Esophagus (tissue), 2 donors: ENCODE measurements at regions not wholly inside any gene's neighbourhood (a gene's known extent, or its start where the extent isn't known, plus 50 kb on each side); places are given as distances from the start of the nearest gene placed in this dataset.
"Not testable (repeated sequence)": the region's sequence is repeated elsewhere in the genome, so short reads cannot be mapped to it uniquely, and the experiment has no call there.

ENCODE experiments used
- H3K27ac ChIP-seq, 2 donors: one replicate each; pipeline ENCODE4 v1.5.1; 2013; ENCODE audit warnings: low read depth in 2 of 2, mild to moderate bottlenecking in 2 of 2, inconsistent platforms in 1 of 2, low read length in 1 of 2, moderate library complexity in 1 of 2
- H3K27me3 ChIP-seq, 2 donors: one replicate each; pipeline ENCODE4 v1.6.1; 2013; ENCODE audit warnings: low read length in 2 of 2, control low read depth in 1 of 2, mild to moderate bottlenecking in 1 of 2; ENCODE audit not compliant: insufficient read depth in 2 of 2, control insufficient read depth in 1 of 2
- H3K36me3 ChIP-seq, 2 donors: one replicate each; pipeline ENCODE4 v1.6.1; 2013; ENCODE audit warnings: low read length in 1 of 2; ENCODE audit not compliant: control insufficient read depth in 2 of 2, insufficient read depth in 2 of 2
- H3K4me1 ChIP-seq, 2 donors: one replicate each; pipeline ENCODE4 v1.6.1; 2013; ENCODE audit warnings: low read length in 1 of 2; ENCODE audit not compliant: control insufficient read depth in 2 of 2, insufficient read depth in 2 of 2
- H3K4me3 ChIP-seq, 2 donors: one replicate each; pipeline ENCODE4 v1.5.1; 2013; ENCODE audit warnings: low read length in 2 of 2, mild to moderate bottlenecking in 2 of 2, low read depth in 1 of 2, moderate library complexity in 1 of 2
- H3K9me3 ChIP-seq, 2 donors: one replicate each; pipeline ENCODE4 v1.6.1; 2013; ENCODE audit warnings: mild to moderate bottlenecking in 2 of 2, low read depth in 1 of 2, low read length in 1 of 2, moderate library complexity in 1 of 2; ENCODE audit not compliant: control insufficient read depth in 2 of 2, insufficient read depth in 1 of 2
- WGBS, 2 donors: extraction: QIAGEN DNeasy Blood & Tissue Kit; methylation state at CpG; one replicate each; pipeline ENCODE4 v1.1.7; 2013; 5-methylcytosine and 5-hydroxymethylcytosine counted together
- donor health status: healthy with polysubstance abuse.
- donor health status: Bipolar disorder and iron deficiency.

- no peaks in the 10 kb centered on the region for H3K9me3 ChIP-seq
- H3K4me1 ChIP-seq = no peaks in the 10 kb centered on the region
- H3K4me3 ChIP-seq = no peak overlapping the region
- no peak overlapping the region for H3K27ac ChIP-seq
- no peaks in the 10 kb centered on the region for H3K36me3 ChIP-seq
- 84 to 89% methylated on average over 2 of the region's 2 CpGs for WGBS, 2 donors
- H3K27me3 ChIP-seq = no peaks in the 10 kb centered on the region
Measured at GRCh38 chr2:143930891-143931290, 589.0 kb downstream of the ZEB2 start.

DNA sequence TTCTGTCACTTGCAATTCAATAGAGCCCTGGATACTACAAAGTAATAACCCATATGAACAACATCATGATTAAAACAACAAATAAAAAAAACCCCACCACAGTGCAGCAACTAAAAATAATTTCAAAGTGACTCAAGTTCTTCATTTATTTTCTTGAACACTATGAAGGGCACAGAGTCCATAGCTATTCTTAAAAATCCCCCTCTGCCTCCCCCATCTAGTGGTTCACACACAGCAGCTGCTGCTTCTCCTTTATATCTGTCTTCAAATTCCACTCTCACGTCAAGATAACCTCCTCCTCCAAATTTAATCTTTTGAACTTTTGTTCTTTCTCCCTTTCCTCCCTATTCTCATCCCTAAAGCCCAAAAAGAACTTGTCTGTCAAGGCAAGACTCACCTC, 591.3 kb downstream of the ZEB2 start:
- Histone ChIP-seq H3K4me1 (no peaks in the 10 kb centered on the region), H3K4me3 (no peak overlapping the region), H3K27me3 (no peaks in the 10 kb centered on the region), H3K27ac (no peak overlapping the region), H3K9me3 (no peaks in the 10 kb centered on the region), H3K36me3 (no peaks in the 10 kb centered on the region)
- 39 to 42% methylated on average over 1 of the region's 1 CpG for WGBS, 2 donors

DNA sequence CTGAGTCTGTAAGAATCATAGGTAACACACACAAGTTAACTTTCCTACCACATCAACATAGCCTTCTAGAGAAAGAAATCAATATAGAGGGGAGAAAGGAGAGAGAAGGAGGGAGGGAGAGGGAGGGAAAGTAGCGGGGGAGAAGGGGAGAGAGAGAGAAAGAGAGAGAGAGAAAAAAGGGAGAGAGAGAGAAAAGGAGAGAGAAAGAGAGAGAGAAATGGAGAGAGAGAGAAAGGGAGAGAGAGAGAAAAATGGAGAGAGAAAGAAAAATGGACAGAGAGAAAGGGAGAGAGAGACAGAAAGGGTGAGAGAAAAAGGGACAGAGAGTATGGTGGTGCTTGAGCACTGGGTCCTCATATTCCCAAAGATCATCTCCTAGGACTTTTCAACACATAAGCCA, 591.7 kb downstream of the ZEB2 start:
- no peak overlapping the region for H3K4me3 ChIP-seq
- H3K4me1 ChIP-seq = no peaks in the 10 kb centered on the region
- no peaks in the 10 kb centered on the region for H3K9me3 ChIP-seq
- H3K27me3 ChIP-seq = no peaks in the 10 kb centered on the region
- no peaks in the 10 kb centered on the region for H3K36me3 ChIP-seq
- no peak overlapping the region for H3K27ac ChIP-seq
- WGBS, 2 donors = 95 to 96% methylated on average over 1 of the region's 1 CpG

GRCh38 chr2:143926736-143927135, 593.2 kb downstream of the ZEB2 start:
- no peak overlapping the region for H3K27ac ChIP-seq
- H3K9me3 ChIP-seq = no peaks in the 10 kb centered on the region
- no peaks in the 10 kb centered on the region for H3K4me1 ChIP-seq
- H3K36me3 ChIP-seq = no peaks in the 10 kb centered on the region
- no peak overlapping the region for H3K4me3 ChIP-seq
- WGBS, 2 donors = 74 to 82% methylated on average over 4 of the region's 4 CpGs
- H3K27me3 ChIP-seq = no peaks in the 10 kb centered on the region

- not testable (repeated sequence) for H3K27me3 ChIP-seq, H3K4me1 ChIP-seq, H3K36me3 ChIP-seq, H3K27ac ChIP-seq, H3K4me3 ChIP-seq
- WGBS, 2 donors = 96 to 97% methylated on average over 27 to 36 of the region's 42 CpGs
- peaks cover 9 to 11% of the 10 kb centered on the region in 2 donors for H3K9me3 ChIP-seq
Measured at GRCh38 chr2:143922261-143922830, 597.6 kb downstream of the ZEB2 start.

DNA sequence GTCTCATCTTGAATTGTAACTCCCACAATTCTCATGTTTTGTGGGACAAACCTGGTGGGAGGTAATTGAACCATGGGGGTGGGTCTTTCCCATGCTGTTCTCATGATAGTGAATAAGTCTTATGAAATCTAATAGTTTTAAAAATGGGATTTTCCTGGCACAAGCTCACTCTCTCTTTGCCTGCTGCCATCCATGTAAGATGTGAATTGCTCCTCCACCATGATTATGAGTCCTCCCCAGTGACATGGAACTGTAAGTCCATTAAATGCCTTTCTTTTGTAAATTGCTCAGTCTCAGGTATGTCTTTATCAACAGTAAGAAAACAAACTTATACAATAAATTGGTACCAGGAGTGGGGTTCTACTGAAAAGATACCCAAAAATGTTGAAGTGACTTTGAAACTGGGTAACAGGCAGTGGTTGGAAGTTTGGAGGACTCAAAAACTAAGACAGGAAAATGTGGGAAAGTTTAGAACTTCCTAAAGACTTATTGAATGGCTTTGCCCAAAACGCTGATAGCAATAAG, 601.4 kb downstream of the ZEB2 start:
- no peaks in the 10 kb centered on the region for H3K36me3 ChIP-seq
- no peaks in the 10 kb centered on the region for H3K27me3 ChIP-seq
- WGBS, 2 donors = 93 to 97% methylated on average over 1 of the region's 1 CpG
- H3K27ac ChIP-seq = no peak overlapping the region
- H3K4me1 ChIP-seq = no peaks in the 10 kb centered on the region
- peaks cover 9 to 11% of the 10 kb centered on the region in 2 donors for H3K9me3 ChIP-seq
- no peak overlapping the region for H3K4me3 ChIP-seq

- no peak overlapping the region for H3K27ac ChIP-seq
- no peaks in the 10 kb centered on the region for H3K4me1 ChIP-seq
- no peaks in the 10 kb centered on the region for H3K36me3 ChIP-seq
- no peaks in the 10 kb centered on the region for H3K27me3 ChIP-seq
- H3K4me3 ChIP-seq = no peak overlapping the region
- peaks cover 9 to 11% of the 10 kb centered on the region in 2 donors for H3K9me3 ChIP-seq
Measured at GRCh38 chr2:143916781-143917180, 603.1 kb downstream of the ZEB2 start.

DNA sequence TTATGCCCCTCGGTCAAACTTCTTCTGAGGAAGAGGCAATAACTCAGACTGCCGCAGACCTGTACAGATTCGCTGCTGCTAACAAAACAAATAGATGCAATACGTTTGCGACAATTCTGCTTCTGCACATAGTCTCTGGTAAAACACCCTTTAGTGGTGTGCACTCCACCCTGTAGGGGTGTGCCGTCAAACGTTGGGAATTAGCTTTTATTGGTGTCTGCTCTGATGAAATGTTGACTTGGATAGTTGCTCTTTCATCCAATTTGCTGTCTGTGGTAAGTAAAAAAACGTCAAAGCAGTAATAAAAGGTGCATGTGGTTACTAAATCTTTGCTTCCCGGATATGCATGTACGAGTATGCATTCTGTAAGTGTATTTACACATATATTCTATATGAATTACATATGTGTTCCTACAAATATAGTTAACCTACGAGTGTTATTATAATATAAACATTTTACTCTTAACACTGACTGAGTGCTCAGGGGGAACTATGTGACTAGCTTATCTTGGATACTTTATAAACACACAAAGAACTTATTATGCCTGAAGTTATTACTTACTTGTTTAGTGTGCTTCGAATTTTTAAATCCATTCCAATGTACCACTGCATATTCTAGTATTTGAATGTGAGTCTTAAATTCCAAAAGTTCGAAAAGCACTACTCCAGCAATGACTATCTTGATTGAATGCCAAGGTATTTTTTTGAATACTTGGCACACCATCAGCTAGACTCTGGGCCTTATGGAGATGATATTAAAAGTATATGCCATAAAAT, 610.2 kb downstream of the ZEB2 start:
- H3K27ac ChIP-seq = no peak overlapping the region
- no peaks in the 10 kb centered on the region for H3K4me1 ChIP-seq
- no peaks in the 10 kb centered on the region for H3K27me3 ChIP-seq
- 68 to 70% methylated on average over 13 of the region's 13 CpGs for WGBS, 2 donors
- H3K36me3 ChIP-seq = no peaks in the 10 kb centered on the region
- no peak overlapping the region for H3K4me3 ChIP-seq
- no peaks in the 10 kb centered on the region for H3K9me3 ChIP-seq

DNA sequence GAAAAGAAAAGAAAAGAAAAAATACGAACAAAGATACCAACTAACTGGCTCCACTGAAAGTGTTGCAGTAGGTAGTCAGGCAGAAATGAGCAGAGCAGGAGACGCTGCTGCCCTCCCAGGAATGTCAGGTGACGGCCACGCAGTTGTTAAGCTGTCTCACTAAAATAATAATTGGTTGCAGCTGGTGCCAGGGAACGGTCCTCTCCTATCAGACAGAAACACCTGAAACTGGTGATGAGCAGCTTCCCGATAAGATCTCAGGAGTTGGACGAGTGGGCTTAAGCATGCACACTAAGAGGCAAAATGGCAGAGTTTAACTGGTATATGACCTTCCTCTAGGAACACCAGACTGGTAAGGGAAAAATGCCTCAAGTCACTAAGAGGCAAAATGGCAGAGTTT, 611.1 kb downstream of the ZEB2 start:
- Histone ChIP-seq H3K36me3 (no peaks in the 10 kb centered on the region), H3K4me3 (no peak overlapping the region), H3K4me1 (no peaks in the 10 kb centered on the region), H3K9me3 (no peaks in the 10 kb centered on the region), H3K27ac (no peak overlapping the region), H3K27me3 (no peaks in the 10 kb centered on the region)
- WGBS, 2 donors = 91 to 92% methylated on average over 7 of the region's 7 CpGs

GRCh38 chr2:143907801-143908200, 612.1 kb downstream of the ZEB2 start:
- no peak overlapping the region for H3K27ac ChIP-seq
- H3K9me3 ChIP-seq = no peaks in the 10 kb centered on the region
- H3K27me3 ChIP-seq = no peaks in the 10 kb centered on the region
- H3K4me1 ChIP-seq = no peaks in the 10 kb centered on the region
- 89 to 91% methylated on average over 7 of the region's 7 CpGs for WGBS, 2 donors
- H3K36me3 ChIP-seq = no peaks in the 10 kb centered on the region
- no peak overlapping the region for H3K4me3 ChIP-seq
